ENCODE measurements at regions not wholly inside any gene's neighbourhood (a gene's known extent, or its start where the extent isn't known, plus 50 kb on each side); places are given as distances from the start of the nearest gene placed in this dataset.

- TF ChIP-seq CTCF (IDR thresholded peaks at IDR 0.05), result no peak
- intact Hi-C loops (cut with DNase I), result no loop called here
Observed at GRCh38 chr12:19597167-19598026, 158.1 kb downstream of the AEBP2 start.

DNA sequence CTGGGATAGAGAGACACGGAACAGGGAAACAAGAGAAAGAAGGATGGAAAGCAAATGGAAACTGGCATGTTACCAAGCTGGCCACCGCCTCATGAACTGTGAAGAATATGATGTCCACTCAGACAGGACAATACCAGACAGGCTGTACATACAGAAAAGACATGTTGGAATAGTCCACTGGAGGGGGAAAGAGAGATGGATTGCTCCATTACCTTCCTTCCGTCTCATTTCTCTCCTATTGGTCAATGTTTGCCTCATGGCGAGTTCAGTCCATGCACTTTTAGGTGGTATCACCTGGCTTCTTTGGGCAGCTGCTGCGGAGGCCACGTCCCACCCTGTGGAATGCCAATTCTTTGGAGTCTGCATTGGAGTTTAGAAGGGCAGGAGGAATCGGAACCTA, 166.4 kb downstream of the AEBP2 start:
- TF ChIP-seq CTCF (IDR thresholded peaks at IDR 0.05), result no peak
- Histone ChIP-seq H3K4me1 (no peaks in the 10 kb centered on the region), H3K4me3 (no peak overlapping the region), H3K27ac (no peak overlapping the region), H3K27me3 (no peaks in the 10 kb centered on the region), H3K9me3 (no peaks in the 10 kb centered on the region), H3K36me3 (no peaks in the 10 kb centered on the region), H3K9ac (ENCODE audit: low read depth in 2 of 2, low read length in 2 of 2) (no peak overlapping the region)
- DNase-seq, result no peak
- intact Hi-C loops (cut with DNase I), result no loop called here

More at GRCh38 chr12:19597167-19598026, 158.1 kb downstream of the AEBP2 start:
- Histone ChIP-seq H3K4me1 (no peaks in the 10 kb centered on the region), H3K9me3 (no peaks in the 10 kb centered on the region), H3K4me3 (no peak overlapping the region), H3K36me3 (no peaks in the 10 kb centered on the region), H3K9ac (ENCODE audit: low read depth in 2 of 2, low read length in 2 of 2) (no peak overlapping the region), H3K27ac (no peak overlapping the region), H3K27me3 (no peaks in the 10 kb centered on the region)
- DNase-seq, result no peak

DNA sequence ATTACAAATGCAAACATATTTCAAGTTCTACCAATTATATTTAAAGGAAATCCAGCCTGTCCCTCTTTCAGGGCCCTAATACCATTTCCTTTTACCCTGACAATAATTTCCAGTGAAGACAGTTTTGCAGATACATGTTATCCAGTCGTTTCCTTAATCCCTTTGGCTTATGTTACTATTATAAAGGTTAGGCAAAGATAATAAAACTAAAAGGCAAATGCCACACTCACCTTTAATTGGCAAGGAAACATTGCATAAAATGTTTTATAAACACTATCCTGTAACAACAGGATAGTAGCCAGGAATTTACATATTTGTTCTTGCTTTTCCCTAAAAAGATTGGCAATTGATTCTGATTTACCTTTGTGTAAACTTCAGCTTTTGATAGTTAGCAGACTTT, 168.7 kb downstream of the AEBP2 start:
- DNase-seq, result no peak
- no peak for TF ChIP-seq CTCF (IDR thresholded peaks at IDR 0.05)
- Histone ChIP-seq H3K9me3 (no peaks in the 10 kb centered on the region), H3K36me3 (no peaks in the 10 kb centered on the region), H3K27ac (no peak overlapping the region), H3K27me3 (no peaks in the 10 kb centered on the region), H3K4me3 (no peak overlapping the region), H3K4me1 (no peaks in the 10 kb centered on the region), H3K9ac (ENCODE audit: low read depth in 2 of 2, low read length in 2 of 2) (no peak overlapping the region)
- intact Hi-C loops (cut with DNase I), result no loop called here

GRCh38 chr12:19613051-19613535, 173.8 kb downstream of the AEBP2 start:
- H3K4me3 ChIP-seq, result no peak overlapping the region
- no peaks in the 10 kb centered on the region for H3K9me3 ChIP-seq
- no peak for TF ChIP-seq CTCF (IDR thresholded peaks at IDR 0.05)
- intact Hi-C loops (cut with DNase I), result no loop called here
- H3K4me1 ChIP-seq, result no peaks in the 10 kb centered on the region
- no peak overlapping the region for H3K9ac ChIP-seq (ENCODE audit: low read depth in 2 of 2, low read length in 2 of 2)
- H3K36me3 ChIP-seq, result no peaks in the 10 kb centered on the region
- DNase-seq, result no peak
- H3K27me3 ChIP-seq, result no peaks in the 10 kb centered on the region
- H3K27ac ChIP-seq, result no peak overlapping the region

DNA sequence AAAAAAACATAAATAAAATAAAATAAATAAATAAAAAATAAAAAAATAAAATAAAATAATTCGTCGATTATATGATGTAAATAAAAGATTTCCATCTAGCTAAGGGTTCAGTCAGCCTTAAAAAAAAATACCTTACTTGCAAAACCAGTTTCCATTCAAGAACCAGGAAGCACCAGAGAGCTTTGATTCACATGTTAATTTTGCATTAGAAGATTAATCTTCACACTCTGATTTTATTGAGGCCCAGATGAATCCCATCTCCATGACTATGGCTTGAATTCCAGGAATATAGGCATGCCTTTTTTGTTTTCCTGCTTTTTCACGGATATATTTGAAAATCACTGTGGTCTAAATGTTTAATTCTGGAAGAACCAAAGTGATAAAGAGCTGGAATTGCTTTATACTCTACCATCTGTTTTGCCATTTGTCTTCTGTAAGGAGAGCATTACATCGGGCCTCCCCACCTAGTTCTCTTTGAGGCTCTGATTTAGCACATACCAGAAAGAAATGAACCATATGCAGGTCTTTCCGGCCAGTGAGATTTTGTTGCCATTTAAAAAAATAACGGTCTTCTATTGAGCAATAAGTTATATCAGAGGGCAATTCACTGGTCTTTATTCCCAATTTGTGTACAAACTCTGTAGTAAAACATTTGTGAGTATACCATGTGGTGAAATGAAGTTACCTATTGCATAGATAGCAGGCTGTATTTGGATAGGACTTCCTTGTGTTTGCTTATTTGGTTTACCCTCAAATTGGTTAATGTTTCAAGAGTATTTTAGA, 175.5 kb downstream of the AEBP2 start:
- H3K27me3 ChIP-seq, result no peaks in the 10 kb centered on the region
- no peak for TF ChIP-seq CTCF (IDR thresholded peaks at IDR 0.05)
- H3K4me1 ChIP-seq, result no peaks in the 10 kb centered on the region
- DNase-seq, result no peak
- no peaks in the 10 kb centered on the region for H3K9me3 ChIP-seq
- no peaks in the 10 kb centered on the region for H3K36me3 ChIP-seq
- no peak overlapping the region for H3K27ac ChIP-seq
- H3K4me3 ChIP-seq, result no peak overlapping the region
- intact Hi-C loops (cut with DNase I), result no loop called here
- H3K9ac ChIP-seq (ENCODE audit: low read depth in 2 of 2, low read length in 2 of 2), result no peak overlapping the region

All from colonic mucosa (tissue), 4 donors.